ENCODE measurements at regions not wholly inside any gene's neighbourhood (a gene's known extent, or its start where the extent isn't known, plus 50 kb on each side); places are given as distances from the start of the nearest gene placed in this dataset.

GRCh38 chr3:117938974-117939373 lies 1095.7 kb downstream of the IGSF11 start:
- TF ChIP-seq CTCF (IDR thresholded peaks at IDR 0.05; ENCODE audit: low read depth, low read length) = no peak
- no peak for TF ChIP-seq EZH2phosphoT487 (IDR thresholded peaks at IDR 0.05; ENCODE audit: low read depth)
- Histone ChIP-seq H3K4me3 (ENCODE audit: low read length) (no peak overlapping the region), H3K4me1 (ENCODE audit: low read length) (no peaks in the 10 kb centered on the region), H3K36me3 (replicated peaks; ENCODE audit: low read depth, low read length) (no peaks in the 10 kb centered on the region), H3K27me3 (ENCODE audit: low read depth, low read length) (no peaks in the 10 kb centered on the region), H3K4me2 (ENCODE audit: low read length) (no peak overlapping the region), H2AFZ (ENCODE audit: low read depth, low read length) (no peak overlapping the region), H3K9ac (ENCODE audit: low read length) (no peak overlapping the region), H3K27ac (ENCODE audit: low read length) (no peak overlapping the region), H3K79me2 (ENCODE audit: low read length) (no peaks in the 10 kb centered on the region), H4K20me1 (ENCODE audit: insufficient read depth, low read length) (no peaks in the 10 kb centered on the region), H3K9me3 (ENCODE audit: insufficient read depth, low read length) (no peaks in the 10 kb centered on the region)

- H3K27ac ChIP-seq (ENCODE audit: low read length) = no peak overlapping the region
- H3K36me3 ChIP-seq (replicated peaks; ENCODE audit: low read depth, low read length) = no peaks in the 10 kb centered on the region
- H3K9me3 ChIP-seq (ENCODE audit: insufficient read depth, low read length) = no peaks in the 10 kb centered on the region
- no peaks in the 10 kb centered on the region for H4K20me1 ChIP-seq (ENCODE audit: insufficient read depth, low read length)
- H2AFZ ChIP-seq (ENCODE audit: low read depth, low read length) = no peak overlapping the region
- H3K79me2 ChIP-seq (ENCODE audit: low read length) = no peaks in the 10 kb centered on the region
- TF ChIP-seq EZH2phosphoT487 (IDR thresholded peaks at IDR 0.05; ENCODE audit: low read depth) = no peak
- TF ChIP-seq CTCF (IDR thresholded peaks at IDR 0.05; ENCODE audit: low read depth, low read length) = no peak
- H3K9ac ChIP-seq (ENCODE audit: low read length) = no peak overlapping the region
- H3K27me3 ChIP-seq (ENCODE audit: low read depth, low read length) = no peaks in the 10 kb centered on the region
- H3K4me3 ChIP-seq (ENCODE audit: low read length) = no peak overlapping the region
- H3K4me2 ChIP-seq (ENCODE audit: low read length) = no peak overlapping the region
- no peaks in the 10 kb centered on the region for H3K4me1 ChIP-seq (ENCODE audit: low read length)
Observed at GRCh38 chr3:117939425-117940027, 1095.1 kb downstream of the IGSF11 start.

GRCh38 chr3:117941015-117941414 lies 1093.6 kb downstream of the IGSF11 start:
- Histone ChIP-seq H3K4me3 (ENCODE audit: low read length) (no peak overlapping the region), H3K36me3 (replicated peaks; ENCODE audit: low read depth, low read length) (no peaks in the 10 kb centered on the region), H3K27ac (ENCODE audit: low read length) (no peak overlapping the region), H3K4me2 (ENCODE audit: low read length) (no peak overlapping the region), H3K79me2 (ENCODE audit: low read length) (no peaks in the 10 kb centered on the region), H4K20me1 (ENCODE audit: insufficient read depth, low read length) (no peaks in the 10 kb centered on the region), H3K9ac (ENCODE audit: low read length) (no peak overlapping the region), H3K9me3 (ENCODE audit: insufficient read depth, low read length) (no peaks in the 10 kb centered on the region), H3K27me3 (ENCODE audit: low read depth, low read length) (no peaks in the 10 kb centered on the region), H3K4me1 (ENCODE audit: low read length) (no peaks in the 10 kb centered on the region), H2AFZ (ENCODE audit: low read depth, low read length) (no peak overlapping the region)
- TF ChIP-seq CTCF (IDR thresholded peaks at IDR 0.05; ENCODE audit: low read depth, low read length) (no peak), EZH2phosphoT487 (IDR thresholded peaks at IDR 0.05; ENCODE audit: low read depth) (no peak)

GRCh38 chr3:117941756-117942155 lies 1092.9 kb downstream of the IGSF11 start:
- Histone ChIP-seq H4K20me1 (ENCODE audit: insufficient read depth, low read length) (no peaks in the 10 kb centered on the region), H3K4me2 (ENCODE audit: low read length) (no peak overlapping the region), H3K4me3 (ENCODE audit: low read length) (no peak overlapping the region), H3K79me2 (ENCODE audit: low read length) (no peaks in the 10 kb centered on the region), H3K36me3 (replicated peaks; ENCODE audit: low read depth, low read length) (no peaks in the 10 kb centered on the region), H3K27me3 (ENCODE audit: low read depth, low read length) (no peaks in the 10 kb centered on the region), H3K4me1 (ENCODE audit: low read length) (no peaks in the 10 kb centered on the region), H2AFZ (ENCODE audit: low read depth, low read length) (no peak overlapping the region), H3K9ac (ENCODE audit: low read length) (no peak overlapping the region), H3K27ac (ENCODE audit: low read length) (no peak overlapping the region), H3K9me3 (ENCODE audit: insufficient read depth, low read length) (no peaks in the 10 kb centered on the region)
- TF ChIP-seq CTCF (IDR thresholded peaks at IDR 0.05; ENCODE audit: low read depth, low read length) = no peak
- TF ChIP-seq EZH2phosphoT487 (IDR thresholded peaks at IDR 0.05; ENCODE audit: low read depth) = no peak

All from OCI-LY3 (cell line).